ENCODE measurements at regions not wholly inside any gene's neighbourhood (a gene's known extent, or its start where the extent isn't known, plus 50 kb on each side); places are given as distances from the start of the nearest gene placed in this dataset.

DNA sequence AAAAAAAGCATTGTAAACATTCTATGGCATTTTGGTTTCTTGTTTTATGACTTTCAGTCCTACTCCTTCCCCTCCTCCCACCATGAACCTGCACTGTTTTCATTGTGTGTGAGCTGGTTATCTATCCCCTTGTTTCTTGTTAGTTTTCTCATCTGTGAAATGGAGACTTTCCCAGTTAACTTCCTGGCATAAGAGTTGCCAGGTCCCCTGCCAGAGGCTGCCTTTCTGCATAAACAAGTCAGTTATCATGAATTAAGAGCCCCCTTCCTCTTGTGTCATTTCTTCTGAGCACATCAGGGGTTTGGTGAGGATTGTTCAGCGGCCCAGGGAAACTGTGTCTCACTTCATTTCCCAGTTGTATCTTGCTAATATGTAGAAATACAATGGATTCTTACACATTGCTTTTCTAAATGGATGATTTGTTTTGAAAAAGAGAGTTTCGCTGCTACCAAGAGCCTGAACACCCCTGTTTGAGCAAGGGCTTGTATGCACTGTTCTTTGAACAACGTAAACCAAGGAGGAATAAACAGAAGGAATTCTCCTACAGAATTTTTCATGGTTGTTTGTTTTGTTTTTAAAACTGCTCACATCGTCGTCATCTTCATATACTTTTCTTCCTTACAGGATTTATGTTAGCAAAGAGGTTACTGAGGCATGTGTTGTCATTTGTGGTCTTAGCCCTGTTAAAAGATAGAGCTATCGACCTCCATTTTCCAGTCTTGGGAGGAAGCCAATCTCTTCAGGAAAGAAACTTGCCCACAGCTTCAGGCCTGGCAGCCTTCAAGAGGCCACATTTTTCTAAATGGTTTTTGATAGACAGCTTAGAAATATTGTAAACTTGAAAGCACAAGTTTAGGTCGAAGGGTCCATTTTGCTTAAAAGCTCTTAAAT lies 144.6 kb upstream of the IL12A start:
- TF ChIP-seq, protein P1, sequence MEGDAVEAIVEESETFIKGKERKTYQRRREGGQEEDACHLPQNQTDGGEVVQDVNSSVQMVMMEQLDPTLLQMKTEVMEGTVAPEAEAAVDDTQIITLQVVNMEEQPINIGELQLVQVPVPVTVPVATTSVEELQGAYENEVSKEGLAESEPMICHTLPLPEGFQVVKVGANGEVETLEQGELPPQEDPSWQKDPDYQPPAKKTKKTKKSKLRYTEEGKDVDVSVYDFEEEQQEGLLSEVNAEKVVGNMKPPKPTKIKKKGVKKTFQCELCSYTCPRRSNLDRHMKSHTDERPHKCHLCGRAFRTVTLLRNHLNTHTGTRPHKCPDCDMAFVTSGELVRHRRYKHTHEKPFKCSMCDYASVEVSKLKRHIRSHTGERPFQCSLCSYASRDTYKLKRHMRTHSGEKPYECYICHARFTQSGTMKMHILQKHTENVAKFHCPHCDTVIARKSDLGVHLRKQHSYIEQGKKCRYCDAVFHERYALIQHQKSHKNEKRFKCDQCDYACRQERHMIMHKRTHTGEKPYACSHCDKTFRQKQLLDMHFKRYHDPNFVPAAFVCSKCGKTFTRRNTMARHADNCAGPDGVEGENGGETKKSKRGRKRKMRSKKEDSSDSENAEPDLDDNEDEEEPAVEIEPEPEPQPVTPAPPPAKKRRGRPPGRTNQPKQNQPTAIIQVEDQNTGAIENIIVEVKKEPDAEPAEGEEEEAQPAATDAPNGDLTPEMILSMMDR (conservative IDR thresholded peaks at IDR 0.05; ENCODE audit: low read depth, low read length), result no peak
- DNase-seq (ENCODE audit: low read depth), result no peak
- H3K4me3 ChIP-seq (ENCODE audit: low read length), result no peak overlapping the region

DNA sequence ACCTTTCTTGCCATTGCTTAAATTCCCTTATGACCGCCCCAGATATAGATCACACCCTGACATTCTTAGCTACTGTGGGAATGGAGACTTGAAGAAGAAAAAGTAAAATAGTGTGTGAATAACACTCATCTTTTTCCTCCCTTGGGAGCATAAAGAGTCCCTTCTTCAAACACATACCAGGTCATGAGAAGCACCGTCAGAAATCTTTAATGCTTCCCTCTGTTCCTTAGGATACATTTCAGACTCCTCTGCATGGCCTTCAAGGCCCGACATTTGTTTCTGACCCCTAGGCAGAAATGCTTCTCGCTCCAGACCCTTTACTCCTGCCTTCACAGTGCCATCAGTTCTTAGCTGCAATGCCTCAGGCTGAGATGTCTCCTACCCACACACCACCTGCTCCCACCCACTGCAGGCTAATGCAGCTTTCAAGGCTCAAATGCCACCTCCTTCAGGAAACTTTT lies 143.8 kb upstream of the IL12A start:
- TF ChIP-seq, protein P1 (conservative IDR thresholded peaks at IDR 0.05; ENCODE audit: low read depth, low read length), result no peak
- no peak for DNase-seq (ENCODE audit: low read depth)

DNA sequence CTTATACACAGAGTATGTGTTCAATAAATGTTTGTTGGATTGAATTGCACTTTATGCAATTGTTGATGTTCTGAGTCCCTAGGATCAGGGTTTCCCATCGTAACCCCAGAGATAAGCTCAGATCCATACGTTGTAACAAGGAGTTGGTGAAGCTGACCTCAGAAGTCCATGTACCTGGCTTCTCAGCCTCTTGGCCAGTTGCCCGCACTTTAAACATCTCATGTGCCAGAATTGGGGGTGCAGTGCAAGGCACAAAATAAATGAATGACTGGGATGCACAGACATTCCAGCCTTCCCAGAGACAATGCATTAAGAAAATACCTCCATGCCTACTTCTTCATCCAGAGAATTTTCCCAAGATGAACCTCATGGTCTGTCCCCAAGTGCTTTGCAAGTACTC lies 142.9 kb upstream of the IL12A start:
- TF ChIP-seq, protein P1 (conservative IDR thresholded peaks at IDR 0.05; ENCODE audit: low read depth, low read length), result no peak
- no peak overlapping the region for H3K4me3 ChIP-seq (ENCODE audit: low read length)
- DNase-seq (ENCODE audit: low read depth), result no peak

More for the DNA sequence above, 143.8 kb upstream of the IL12A start:
- no peak overlapping the region for H3K4me3 ChIP-seq (ENCODE audit: low read length)

DNA sequence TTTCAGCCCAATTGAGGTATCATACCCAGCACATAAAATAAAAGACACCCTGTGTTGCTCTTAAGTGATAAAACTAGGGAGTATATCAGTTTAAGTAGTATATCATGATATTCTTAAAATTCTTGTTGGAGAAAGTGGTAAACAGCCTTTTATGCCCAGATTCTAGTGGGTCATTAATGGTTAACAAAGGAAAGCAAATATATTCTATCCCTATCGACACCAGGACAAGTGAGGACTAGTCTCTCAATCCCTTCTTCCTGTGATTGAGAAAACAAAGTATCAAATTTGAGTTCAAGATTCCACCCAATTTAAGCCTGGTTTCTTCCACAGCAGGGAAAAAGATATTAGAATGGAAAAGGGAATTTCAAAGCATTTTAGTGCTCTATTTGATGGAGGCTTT lies 142.4 kb upstream of the IL12A start:
- no peak for DNase-seq (ENCODE audit: low read depth)
- H3K4me3 ChIP-seq (ENCODE audit: low read length), result no peak overlapping the region
- TF ChIP-seq, protein P1 (conservative IDR thresholded peaks at IDR 0.05; ENCODE audit: low read depth, low read length), result no peak

DNA sequence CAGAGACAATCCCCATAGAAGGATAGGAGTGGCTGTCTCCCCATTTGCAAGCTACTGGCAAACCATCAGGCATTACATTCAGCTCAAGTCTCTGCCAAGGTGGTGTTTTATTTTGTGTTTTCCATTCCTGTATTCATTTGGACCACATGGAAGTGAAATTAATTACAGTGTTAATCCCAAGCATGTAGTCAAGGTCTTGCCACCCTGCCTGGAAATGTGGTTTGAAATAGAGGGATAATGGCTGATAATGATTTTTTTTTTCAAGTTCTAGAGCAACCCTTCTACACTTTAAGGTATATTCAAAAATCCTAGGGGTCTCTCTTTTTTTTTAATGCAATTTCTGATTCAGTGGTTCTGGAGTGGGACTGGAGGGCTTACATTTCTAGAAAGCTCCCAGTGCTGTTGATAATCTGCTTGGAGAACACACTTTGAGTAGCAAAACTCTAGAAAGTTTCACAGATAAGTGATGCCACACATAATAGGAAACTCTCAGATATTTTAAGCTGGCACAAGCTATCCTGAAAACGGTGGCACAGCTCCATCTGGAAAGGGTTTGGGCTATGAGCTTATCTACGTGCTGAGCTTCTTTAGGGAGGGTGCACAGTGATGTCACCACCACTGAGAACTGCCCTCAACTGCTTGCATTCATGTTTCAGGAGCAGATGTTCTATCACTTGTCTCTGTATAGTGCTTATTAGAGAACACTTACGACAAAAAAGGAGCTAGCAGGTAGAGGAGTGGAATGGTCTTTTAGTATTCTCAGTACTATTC lies 140.1 kb upstream of the IL12A start:
- no peak overlapping the region for H3K4me3 ChIP-seq (ENCODE audit: low read length)
- TF ChIP-seq, protein P1 (conservative IDR thresholded peaks at IDR 0.05; ENCODE audit: low read depth, low read length), result no peak
- DNase-seq (ENCODE audit: low read depth), result no peak

DNA sequence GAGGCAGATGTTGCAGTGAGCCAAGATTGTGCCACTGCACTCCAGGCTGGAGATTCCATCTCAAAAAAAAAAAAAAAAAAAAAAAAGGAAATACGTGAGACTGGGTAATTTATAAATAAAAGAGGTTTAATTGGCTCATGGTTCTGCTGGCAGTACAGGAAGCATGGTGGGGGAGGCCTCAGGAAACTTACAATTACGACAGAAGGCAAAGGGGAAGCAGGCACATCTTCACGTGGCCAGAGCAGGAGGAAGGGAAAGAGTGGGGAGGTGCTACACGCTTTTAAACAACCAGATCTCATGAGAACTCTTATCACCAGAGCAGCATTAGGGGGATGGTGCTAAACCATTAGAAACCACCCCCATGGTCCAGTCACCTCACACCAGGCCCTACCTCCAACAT lies 138.2 kb upstream of the IL12A start:
- TF ChIP-seq, protein P1 (conservative IDR thresholded peaks at IDR 0.05; ENCODE audit: low read depth, low read length), result no peak

More for the DNA sequence above, 138.2 kb upstream of the IL12A start:
- no peak overlapping the region for H3K4me3 ChIP-seq (ENCODE audit: low read length)
- DNase-seq (ENCODE audit: low read depth), result no peak
